ENCODE measurements at regions not wholly inside any gene's neighbourhood (a gene's known extent, or its start where the extent isn't known, plus 50 kb on each side); places are given as distances from the start of the nearest gene placed in this dataset.

GRCh38 chr18:38010971-38011857 is 445.6 kb upstream of the CELF4 start:
- TF ChIP-seq YY1 (IDR thresholded peaks at IDR 0.05; ENCODE audit: insufficient read depth, insufficient read length) (no peak), ZNF274 (IDR thresholded peaks at IDR 0.05; ENCODE audit: low read depth, low read length) (no peak), SUZ12 (IDR thresholded peaks at IDR 0.05; ENCODE audit: extremely low read depth, insufficient read depth, insufficient read length) (no peak)

All from NT2/D1 (cell line).